ENCODE measurements at regions not wholly inside any gene's neighbourhood (a gene's known extent, or its start where the extent isn't known, plus 50 kb on each side); places are given as distances from the start of the nearest gene placed in this dataset.

GRCh38 chr6:121828146-121828886 is 392.9 kb downstream of the GJA1 start:
- H3K27me3 ChIP-seq = no peaks in the 10 kb centered on the region
- H3K4me1 ChIP-seq (ENCODE audit: low read depth) = no peaks in the 10 kb centered on the region
- DNase-seq (ENCODE audit: low read depth in 1 of 2, low spot score in 1 of 2) = peak in 1 of 2 donors; percentile 18
- H3K27ac ChIP-seq = no peak overlapping the region
- H3K36me3 ChIP-seq = no peaks in the 10 kb centered on the region
- TF ChIP-seq CTCF (IDR thresholded peaks at IDR 0.05; ENCODE audit: low read depth, low read length) = no peak
- H3K9me3 ChIP-seq (ENCODE audit: low read depth) = no peaks in the 10 kb centered on the region
- H3K4me3 ChIP-seq = no peak overlapping the region

GRCh38 chr6:121830736-121831135 is 395.3 kb downstream of the GJA1 start:
- TF ChIP-seq CTCF (IDR thresholded peaks at IDR 0.05; ENCODE audit: low read depth, low read length) = no peak
- Histone ChIP-seq H3K4me1 (ENCODE audit: low read depth) (no peaks in the 10 kb centered on the region), H3K4me3 (no peak overlapping the region), H3K27me3 (no peaks in the 10 kb centered on the region), H3K36me3 (no peaks in the 10 kb centered on the region), H3K27ac (no peak overlapping the region), H3K9me3 (ENCODE audit: low read depth) (no peaks in the 10 kb centered on the region)
- DNase-seq (ENCODE audit: low read depth in 1 of 2, low spot score in 1 of 2) = no peak

GRCh38 chr6:121835662-121836061 is 400.2 kb downstream of the GJA1 start:
- DNase-seq (ENCODE audit: low read depth in 1 of 2, low spot score in 1 of 2) = peak in 1 of 2 donors; percentile 63
- Histone ChIP-seq H3K27me3 (no peaks in the 10 kb centered on the region), H3K36me3 (no peaks in the 10 kb centered on the region), H3K4me3 (no peak overlapping the region), H3K27ac (peak overlapping the region; percentile 19), H3K9me3 (ENCODE audit: low read depth) (no peaks in the 10 kb centered on the region), H3K4me1 (ENCODE audit: low read depth) (no peaks in the 10 kb centered on the region)
- TF ChIP-seq CTCF (IDR thresholded peaks at IDR 0.05; ENCODE audit: low read depth, low read length) = no peak

- no peak for DNase-seq (ENCODE audit: low read depth in 1 of 2, low spot score in 1 of 2)
- no peaks in the 10 kb centered on the region for H3K36me3 ChIP-seq
- no peaks in the 10 kb centered on the region for H3K9me3 ChIP-seq (ENCODE audit: low read depth)
- no peak overlapping the region for H3K27ac ChIP-seq
- TF ChIP-seq CTCF (IDR thresholded peaks at IDR 0.05; ENCODE audit: low read depth, low read length) = no peak
- H3K4me1 ChIP-seq (ENCODE audit: low read depth) = no peaks in the 10 kb centered on the region
- no peaks in the 10 kb centered on the region for H3K27me3 ChIP-seq
- no peak overlapping the region for H3K4me3 ChIP-seq
Observed at GRCh38 chr6:121837545-121838229, 402.2 kb downstream of the GJA1 start.

GRCh38 chr6:121838842-121839241 is 403.4 kb downstream of the GJA1 start:
- no peak overlapping the region for H3K4me3 ChIP-seq
- DNase-seq (ENCODE audit: low read depth in 1 of 2, low spot score in 1 of 2) = peak; percentile 18 to 96
- no peak overlapping the region for H3K27ac ChIP-seq
- no peaks in the 10 kb centered on the region for H3K9me3 ChIP-seq (ENCODE audit: low read depth)
- no peaks in the 10 kb centered on the region for H3K36me3 ChIP-seq
- no peak for TF ChIP-seq CTCF (IDR thresholded peaks at IDR 0.05; ENCODE audit: low read depth, low read length)
- no peaks in the 10 kb centered on the region for H3K27me3 ChIP-seq
- no peaks in the 10 kb centered on the region for H3K4me1 ChIP-seq (ENCODE audit: low read depth)

Measured in cardiac muscle cell (in vitro differentiated cells and primary cell).